Hypothalamus (tissue), 51 donors: ENCODE measurements at regions not wholly inside any gene's neighbourhood (a gene's known extent, or its start where the extent isn't known, plus 50 kb on each side); places are given as distances from the start of the nearest gene placed in this dataset.

Experiments used
- DNase-seq, 51 donors: peaks; one replicate each; lab custom pipeline; 2025; lab: John Stamatoyannopoulos, UW

- DNase-seq = no peak
Observed at GRCh38 chr1:192022827-192023226, 135.4 kb upstream of the RGS18 start.

- DNase-seq = no peak
Observed at GRCh38 chr1:192024881-192025280, 133.4 kb upstream of the RGS18 start.

GRCh38 chr1:192038567-192038966, 119.7 kb upstream of the RGS18 start:
- no peak for DNase-seq

- no peak for DNase-seq
Observed at GRCh38 chr1:192045131-192045530, 113.1 kb upstream of the RGS18 start.

GRCh38 chr1:192053531-192053971, 104.7 kb upstream of the RGS18 start:
- DNase-seq = peak in 1 of 51 donors; percentile 1

GRCh38 chr1:192057766-192058165, 100.5 kb upstream of the RGS18 start:
- no peak for DNase-seq

- no peak for DNase-seq
Observed at GRCh38 chr1:192059407-192059806, 98.9 kb upstream of the RGS18 start.

GRCh38 chr1:192061556-192061955, 96.7 kb upstream of the RGS18 start:
- DNase-seq = no peak

- no peak for DNase-seq
Observed at GRCh38 chr1:192065087-192065486, 93.2 kb upstream of the RGS18 start.

- DNase-seq = no peak
Observed at GRCh38 chr1:192066202-192066601, 92.1 kb upstream of the RGS18 start.

- no peak for DNase-seq
Observed at GRCh38 chr1:192067360-192067759, 90.9 kb upstream of the RGS18 start.

GRCh38 chr1:192070213-192070612, 88.0 kb upstream of the RGS18 start:
- no peak for DNase-seq

GRCh38 chr1:192080684-192081083, 77.6 kb upstream of the RGS18 start:
- DNase-seq = no peak

- DNase-seq = no peak
Observed at GRCh38 chr1:192081359-192081758, 76.9 kb upstream of the RGS18 start.

GRCh38 chr1:192086644-192087043, 71.6 kb upstream of the RGS18 start:
- DNase-seq = no peak

GRCh38 chr1:192087334-192087733, 70.9 kb upstream of the RGS18 start:
- DNase-seq = no peak

- no peak for DNase-seq
Observed at GRCh38 chr1:192088496-192088895, 69.8 kb upstream of the RGS18 start.

- DNase-seq = no peak
Observed at GRCh38 chr1:192098001-192098400, 60.3 kb upstream of the RGS18 start.

GRCh38 chr1:192099328-192099727, 58.9 kb upstream of the RGS18 start:
- no peak for DNase-seq

GRCh38 chr1:192100686-192101468, 57.4 kb upstream of the RGS18 start:
- DNase-seq = no peak

- no peak for DNase-seq
Observed at GRCh38 chr1:192104128-192104527, 54.1 kb upstream of the RGS18 start.

GRCh38 chr1:192104852-192105251, 53.4 kb upstream of the RGS18 start:
- no peak for DNase-seq

- DNase-seq = no peak
Observed at GRCh38 chr1:192108161-192108560, 50.1 kb upstream of the RGS18 start.
